GM21515 (cell line): ENCODE measurements at regions not wholly inside any gene's neighbourhood (a gene's known extent, or its start where the extent isn't known, plus 50 kb on each side); places are given as distances from the start of the nearest gene placed in this dataset.

Source experiments
- ATAC-seq: cut with Tn5 transposase; IDR thresholded peaks from one replicate; pipeline ENCODE4 v1.9.1; 2021; ENCODE audit not compliant: unreplicated experiment

- ATAC-seq = no peak
Measured at GRCh38 chr3:117235304-117235703, 525.7 kb downstream of the TUSC7 start.

- no peak for ATAC-seq
Measured at GRCh38 chr3:117238806-117239205, 529.2 kb downstream of the TUSC7 start.

- ATAC-seq = no peak
Measured at GRCh38 chr3:117243657-117244056, 534.1 kb downstream of the TUSC7 start.

- no peak for ATAC-seq
Measured at GRCh38 chr3:117246771-117247555, 537.4 kb downstream of the TUSC7 start.

- no peak for ATAC-seq
Measured at GRCh38 chr3:117248153-117248552, 538.6 kb downstream of the TUSC7 start.

GRCh38 chr3:117252208-117252607 is 542.6 kb downstream of the TUSC7 start:
- no peak for ATAC-seq

- no peak for ATAC-seq
Measured at GRCh38 chr3:117252651-117253050, 543.1 kb downstream of the TUSC7 start.

- ATAC-seq = no peak
Measured at GRCh38 chr3:117253636-117254035, 544.1 kb downstream of the TUSC7 start.

GRCh38 chr3:117254985-117255384 is 545.4 kb downstream of the TUSC7 start:
- no peak for ATAC-seq

GRCh38 chr3:117255736-117256135 is 546.2 kb downstream of the TUSC7 start:
- no peak for ATAC-seq

GRCh38 chr3:117261983-117262421 is 552.4 kb downstream of the TUSC7 start:
- ATAC-seq = no peak

- ATAC-seq = no peak
Measured at GRCh38 chr3:117263270-117263669, 553.7 kb downstream of the TUSC7 start.

GRCh38 chr3:117263745-117264144 is 554.2 kb downstream of the TUSC7 start:
- ATAC-seq = no peak

GRCh38 chr3:117264204-117264994 is 554.8 kb downstream of the TUSC7 start:
- ATAC-seq = no peak

- no peak for ATAC-seq
Measured at GRCh38 chr3:117266806-117267205, 557.2 kb downstream of the TUSC7 start.

- ATAC-seq = no peak
Measured at GRCh38 chr3:117268318-117268717, 558.7 kb downstream of the TUSC7 start.

GRCh38 chr3:117272274-117272673 is 562.7 kb downstream of the TUSC7 start:
- no peak for ATAC-seq

- no peak for ATAC-seq
Measured at GRCh38 chr3:117272876-117273523, 563.4 kb downstream of the TUSC7 start.

GRCh38 chr3:117277816-117278215 is 568.2 kb downstream of the TUSC7 start:
- ATAC-seq = no peak

- ATAC-seq = peak; percentile 89
Measured at GRCh38 chr3:117278424-117279190, 569.0 kb downstream of the TUSC7 start.

GRCh38 chr3:117281371-117281770 is 571.8 kb downstream of the TUSC7 start:
- no peak for ATAC-seq
